Activated CD8-positive, alpha-beta memory T cell treated with anti-CD3 and anti-CD28 coated beads, Interleukin-2, amount 10 ng/mL, durations not matched to agents 7 days and 5 days (primary cell): ENCODE measurements at regions not wholly inside any gene's neighbourhood (a gene's known extent, or its start where the extent isn't known, plus 50 kb on each side); places are given as distances from the start of the nearest gene placed in this dataset.
"Not testable (repeated sequence)": the region's sequence is repeated elsewhere in the genome, so short reads cannot be mapped to it uniquely, and the experiment has no call there.

Source experiments
- ATAC-seq: fragments of 150-1000 bp; cut with Tn5 transposase; one replicate; pipeline ENCODE4 v1.10.0; 2021; ENCODE audit warnings: moderate library complexity
- CTCF ChIA-PET: fragments of 350-600 bp; sonication (Branson Sonifier 250); formaldehyde crosslinking; loops from one replicate; lab custom pipeline; 2021; ENCODE audit warnings: antibody characterized with exemption; lab: Charles Lee
- DNase-seq: peaks from one replicate; pipeline ENCODE4 v3.0.0-alpha.2; 2020
- H3K27ac Mint-ChIP-seq: one replicate; pipeline ENCODE4 v1.8.0; 2021; ENCODE audit warnings: mild to moderate bottlenecking, mixed read lengths
- H3K27me3 Mint-ChIP-seq: one replicate; pipeline ENCODE4 v1.8.0; 2021; ENCODE audit warnings: mixed read lengths
- H3K36me3 Mint-ChIP-seq: one replicate; pipeline ENCODE4 v1.8.0; 2021; ENCODE audit warnings: mild to moderate bottlenecking, mixed read lengths
- H3K4me1 Mint-ChIP-seq: one replicate; pipeline ENCODE4 v1.8.0; 2021; ENCODE audit warnings: mixed read lengths
- H3K4me3 Mint-ChIP-seq: one replicate; pipeline ENCODE4 v1.8.0; 2021; ENCODE audit warnings: mild to moderate bottlenecking, moderate library complexity, mixed read lengths
- H3K9me3 Mint-ChIP-seq: one replicate; pipeline ENCODE4 v1.8.0; 2022; ENCODE audit warnings: low read depth, mixed read lengths

GRCh38 chr12:62168411-62168810 lies 91.8 kb upstream of the USP15 start:
- Mint-ChIP-seq H3K4me3 (no peak overlapping the region), H3K4me1 (no peaks in the 10 kb centered on the region), H3K27ac (no peak overlapping the region), H3K27me3 (peaks cover 16% of the 10 kb centered on the region), H3K9me3 (no peaks in the 10 kb centered on the region), H3K36me3 (no peaks in the 10 kb centered on the region)
- CTCF ChIA-PET = no interaction called here
- no peak for ATAC-seq
- no peak for DNase-seq

GRCh38 chr12:62170241-62170640 lies 90.0 kb upstream of the USP15 start:
- Mint-ChIP-seq H3K27ac (no peak overlapping the region), H3K9me3 (no peaks in the 10 kb centered on the region), H3K27me3 (peaks cover 15% of the 10 kb centered on the region), H3K4me1 (no peaks in the 10 kb centered on the region), H3K36me3 (no peaks in the 10 kb centered on the region), H3K4me3 (no peak overlapping the region)
- DNase-seq = no peak
- ATAC-seq = no peak
- CTCF ChIA-PET = no interaction called here

- H3K4me1 Mint-ChIP-seq = peaks cover 24% of the 10 kb centered on the region
- no peaks in the 10 kb centered on the region for H3K9me3 Mint-ChIP-seq
- H3K27me3 Mint-ChIP-seq = peaks cover 70% of the 10 kb centered on the region
- no peak overlapping the region for H3K27ac Mint-ChIP-seq
- peak overlapping the region; percentile 66 for H3K4me3 Mint-ChIP-seq
- CTCF ChIA-PET = interaction anchor here (0.9 to 1.0 kb wide), 2 partner anchors 19 to 130 kb away, joined by 3 read pairs; no protein-coding TSS in a partner anchor
- peak; percentile 9 for ATAC-seq
- DNase-seq = no peak
- no peaks in the 10 kb centered on the region for H3K36me3 Mint-ChIP-seq
Observed at GRCh38 chr12:62190689-62191490, 69.3 kb upstream of the USP15 start.

GRCh38 chr12:62191491-62192179 lies 68.6 kb upstream of the USP15 start:
- Mint-ChIP-seq H3K27me3 (peaks cover 71% of the 10 kb centered on the region), H3K9me3 (no peaks in the 10 kb centered on the region), H3K4me3 (peak overlapping the region; percentile 66), H3K4me1 (peaks cover 24% of the 10 kb centered on the region), H3K27ac (peak overlapping the region; percentile 26), H3K36me3 (no peaks in the 10 kb centered on the region)
- peak; percentile 43 for ATAC-seq
- CTCF ChIA-PET = interaction anchor here (0.9 kb wide), 1 partner anchor 18 kb away, joined by 3 read pairs; no protein-coding TSS in a partner anchor
- no peak for DNase-seq

GRCh38 chr12:62192180-62192902 lies 67.9 kb upstream of the USP15 start:
- H3K27me3 Mint-ChIP-seq = peaks cover 65% of the 10 kb centered on the region

GRCh38 chr12:62192903-62193250 lies 67.3 kb upstream of the USP15 start:
- ATAC-seq (no peak), DNase-seq (no peak)
- peaks cover 24% of the 10 kb centered on the region for H3K4me1 Mint-ChIP-seq
- no peaks in the 10 kb centered on the region for H3K9me3 Mint-ChIP-seq
- H3K4me3 Mint-ChIP-seq = no peak overlapping the region
- H3K27ac Mint-ChIP-seq = no peak overlapping the region
- no peaks in the 10 kb centered on the region for H3K36me3 Mint-ChIP-seq
- H3K27me3 Mint-ChIP-seq = peaks cover 61% of the 10 kb centered on the region
- CTCF ChIA-PET = interaction anchor here (0.8 to 2.1 kb wide), 4 partner anchors 9 to 242 kb away, joined by 3 to 10 read pairs (median 4); no protein-coding TSS in a partner anchor

More at GRCh38 chr12:62192180-62192902, 67.9 kb upstream of the USP15 start:
- Mint-ChIP-seq H3K4me3 (peak overlapping the region; percentile 66), H3K36me3 (no peaks in the 10 kb centered on the region), H3K4me1 (peaks cover 24% of the 10 kb centered on the region), H3K9me3 (no peaks in the 10 kb centered on the region), H3K27ac (no peak overlapping the region)
- CTCF ChIA-PET = interaction anchor here (1.0 to 2.1 kb wide), 3 partner anchors 8 to 243 kb away, joined by 3 to 10 read pairs (median 4); no protein-coding TSS in a partner anchor
- peak; percentile 91 for ATAC-seq
- DNase-seq = peak; percentile 64

- no peak for ATAC-seq
Observed at GRCh38 chr12:62194031-62194430, 66.2 kb upstream of the USP15 start.

GRCh38 chr12:62194616-62195015 lies 65.6 kb upstream of the USP15 start:
- Mint-ChIP-seq H3K27me3 (peaks cover 53% of the 10 kb centered on the region), H3K9me3 (no peaks in the 10 kb centered on the region), H3K27ac (no peak overlapping the region), H3K4me3 (no peak overlapping the region), H3K36me3 (no peaks in the 10 kb centered on the region), H3K4me1 (peaks cover 24% of the 10 kb centered on the region)
- CTCF ChIA-PET = no interaction called here
- no peak for ATAC-seq
- DNase-seq = no peak

More at GRCh38 chr12:62194031-62194430, 66.2 kb upstream of the USP15 start:
- peaks cover 57% of the 10 kb centered on the region for H3K27me3 Mint-ChIP-seq
- CTCF ChIA-PET = interaction anchor here (1.6 to 2.1 kb wide), 2 partner anchors 10 to 16 kb away, joined by 4 to 10 read pairs; no protein-coding TSS in a partner anchor
- H3K27ac Mint-ChIP-seq = no peak overlapping the region
- H3K4me1 Mint-ChIP-seq = peaks cover 24% of the 10 kb centered on the region
- no peak overlapping the region for H3K4me3 Mint-ChIP-seq
- no peaks in the 10 kb centered on the region for H3K36me3 Mint-ChIP-seq
- no peaks in the 10 kb centered on the region for H3K9me3 Mint-ChIP-seq
- DNase-seq = no peak

GRCh38 chr12:62196146-62196545 lies 64.1 kb upstream of the USP15 start:
- no peaks in the 10 kb centered on the region for H3K36me3 Mint-ChIP-seq
- CTCF ChIA-PET = interaction anchor here (3.6 kb wide), 1 partner anchor 14 kb away, joined by 16 read pairs; no protein-coding TSS in a partner anchor
- no peak for DNase-seq
- no peak overlapping the region for H3K4me3 Mint-ChIP-seq
- ATAC-seq = no peak
- H3K4me1 Mint-ChIP-seq = peaks cover 17% of the 10 kb centered on the region
- no peak overlapping the region for H3K27ac Mint-ChIP-seq
- H3K9me3 Mint-ChIP-seq = no peaks in the 10 kb centered on the region
- H3K27me3 Mint-ChIP-seq = peaks cover 43% of the 10 kb centered on the region

- CTCF ChIA-PET = interaction anchor here (1.1 kb wide), 1 partner anchor 9 kb away, joined by 3 read pairs; no protein-coding TSS in a partner anchor
- not testable (repeated sequence) for ATAC-seq, H3K4me1 Mint-ChIP-seq, H3K9me3 Mint-ChIP-seq, H3K4me3 Mint-ChIP-seq, DNase-seq, H3K27ac Mint-ChIP-seq, H3K36me3 Mint-ChIP-seq
- H3K27me3 Mint-ChIP-seq = peaks cover 13% of the 10 kb centered on the region
Observed at GRCh38 chr12:62202861-62203260, 57.3 kb upstream of the USP15 start.

GRCh38 chr12:62205346-62205745 lies 54.9 kb upstream of the USP15 start:
- CTCF ChIA-PET = no interaction called here
- H3K36me3 Mint-ChIP-seq = peaks cover 2% of the 10 kb centered on the region
- H3K27ac Mint-ChIP-seq = no peak overlapping the region
- no peaks in the 10 kb centered on the region for H3K9me3 Mint-ChIP-seq
- ATAC-seq (no peak), DNase-seq (no peak)
- no peak overlapping the region for H3K4me3 Mint-ChIP-seq
- H3K27me3 Mint-ChIP-seq = peaks cover 11% of the 10 kb centered on the region
- peaks cover 2% of the 10 kb centered on the region for H3K4me1 Mint-ChIP-seq

GRCh38 chr12:62207248-62207647 lies 53.0 kb upstream of the USP15 start:
- Mint-ChIP-seq H3K27ac (no peak overlapping the region), H3K36me3 (peaks cover 2% of the 10 kb centered on the region), H3K27me3 (peaks cover 17% of the 10 kb centered on the region), H3K4me3 (no peak overlapping the region), H3K9me3 (no peaks in the 10 kb centered on the region), H3K4me1 (peaks cover 4% of the 10 kb centered on the region)
- DNase-seq = no peak
- CTCF ChIA-PET = no interaction called here
- no peak for ATAC-seq
